COLO668 (cell line): ENCODE measurements at regions not wholly inside any gene's neighbourhood (a gene's known extent, or its start where the extent isn't known, plus 50 kb on each side); places are given as distances from the start of the nearest gene placed in this dataset.

ENCODE experiments used
- DNase-seq: peaks from one replicate; lab custom pipeline; 2025; ENCODE audit not compliant: unreplicated experiment; lab: John Stamatoyannopoulos, UW

DNA sequence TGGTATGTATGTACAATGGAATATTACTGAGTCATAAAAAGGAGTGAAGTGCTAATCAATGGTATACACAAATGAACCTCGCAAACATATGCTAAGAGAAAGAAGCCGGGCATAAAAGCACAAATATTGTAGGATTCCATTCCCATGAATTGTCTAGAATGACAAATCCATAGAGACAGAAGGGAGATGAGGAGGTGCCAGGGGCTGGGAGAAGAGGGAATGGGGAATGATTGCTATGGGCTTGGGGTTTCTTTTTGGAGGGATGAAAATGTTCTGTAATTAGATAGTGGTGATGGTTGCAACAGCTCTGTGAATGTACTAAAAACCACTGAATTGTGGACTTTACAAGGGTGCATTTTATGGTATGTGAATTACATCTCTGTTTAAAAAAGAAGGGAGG is 73.5 kb downstream of the GLI2 start:
- DNase-seq: no peak

DNA sequence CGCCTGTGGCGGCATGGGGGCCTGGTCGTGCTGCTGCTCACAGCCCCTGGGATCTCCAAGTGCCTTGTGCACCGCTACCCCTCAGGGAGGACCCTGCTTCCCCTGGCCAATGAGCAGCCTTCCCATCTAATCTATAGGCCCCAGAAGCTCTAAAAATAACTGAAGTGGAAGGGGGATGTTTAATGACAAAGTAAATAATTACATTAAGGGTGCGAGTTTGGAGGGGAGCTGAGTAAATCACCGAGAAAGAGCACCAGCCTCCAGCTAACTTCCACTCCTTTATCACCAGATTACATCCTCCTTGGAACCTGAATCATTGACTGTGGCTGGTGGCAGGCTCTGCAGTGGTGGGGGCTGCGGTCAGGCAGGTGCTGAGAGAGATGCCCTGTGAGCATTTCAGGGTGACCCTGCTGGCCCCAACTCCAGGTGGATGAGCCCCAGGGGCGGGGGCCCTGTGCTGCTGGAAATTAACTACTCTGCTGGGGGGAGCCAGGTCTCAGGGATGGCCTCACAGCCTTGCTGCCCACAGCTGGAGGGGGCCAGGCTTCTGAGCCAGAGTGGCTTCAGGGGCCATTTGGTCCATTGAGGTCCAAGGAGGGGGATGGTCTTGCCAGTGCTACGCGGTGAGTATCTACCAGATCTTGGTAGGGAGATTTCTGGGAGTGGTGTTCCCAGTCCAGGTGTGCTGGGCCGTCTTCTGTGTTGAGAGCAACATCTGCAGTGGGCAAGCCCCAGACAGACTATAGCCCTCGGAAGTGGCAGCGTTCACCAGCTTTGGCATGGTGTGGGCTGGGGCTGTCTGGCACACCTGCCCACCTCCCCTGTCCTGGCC is 74.2 kb downstream of the GLI2 start:
- no peak for DNase-seq

DNA sequence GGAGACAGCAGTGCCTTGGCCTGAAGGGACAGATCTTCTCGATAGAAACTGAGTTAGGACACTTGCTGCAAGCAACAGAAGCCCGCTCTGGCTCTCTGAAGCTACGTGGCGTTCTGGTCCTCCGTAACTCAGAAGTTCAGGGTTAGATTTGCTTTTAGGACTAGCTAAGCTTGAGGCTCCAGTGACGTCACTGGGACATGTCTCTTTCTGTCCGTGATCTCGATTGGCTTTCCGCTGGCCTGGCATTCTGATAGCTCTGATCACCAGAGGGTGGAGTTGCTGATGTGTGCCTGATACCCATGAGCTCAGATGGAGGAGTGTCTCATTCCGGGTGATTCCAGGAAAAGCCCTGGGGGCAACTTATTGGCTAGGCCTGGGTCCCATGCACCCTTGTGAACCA is 75.0 kb downstream of the GLI2 start:
- no peak for DNase-seq

GRCh38 chr2:120812866-120813265 is 77.2 kb downstream of the GLI2 start:
- DNase-seq: no peak

- no peak for DNase-seq
Measured at GRCh38 chr2:120814352-120814751, 78.7 kb downstream of the GLI2 start.

- DNase-seq: no peak
Measured at GRCh38 chr2:120815292-120815691, 79.6 kb downstream of the GLI2 start.

DNA sequence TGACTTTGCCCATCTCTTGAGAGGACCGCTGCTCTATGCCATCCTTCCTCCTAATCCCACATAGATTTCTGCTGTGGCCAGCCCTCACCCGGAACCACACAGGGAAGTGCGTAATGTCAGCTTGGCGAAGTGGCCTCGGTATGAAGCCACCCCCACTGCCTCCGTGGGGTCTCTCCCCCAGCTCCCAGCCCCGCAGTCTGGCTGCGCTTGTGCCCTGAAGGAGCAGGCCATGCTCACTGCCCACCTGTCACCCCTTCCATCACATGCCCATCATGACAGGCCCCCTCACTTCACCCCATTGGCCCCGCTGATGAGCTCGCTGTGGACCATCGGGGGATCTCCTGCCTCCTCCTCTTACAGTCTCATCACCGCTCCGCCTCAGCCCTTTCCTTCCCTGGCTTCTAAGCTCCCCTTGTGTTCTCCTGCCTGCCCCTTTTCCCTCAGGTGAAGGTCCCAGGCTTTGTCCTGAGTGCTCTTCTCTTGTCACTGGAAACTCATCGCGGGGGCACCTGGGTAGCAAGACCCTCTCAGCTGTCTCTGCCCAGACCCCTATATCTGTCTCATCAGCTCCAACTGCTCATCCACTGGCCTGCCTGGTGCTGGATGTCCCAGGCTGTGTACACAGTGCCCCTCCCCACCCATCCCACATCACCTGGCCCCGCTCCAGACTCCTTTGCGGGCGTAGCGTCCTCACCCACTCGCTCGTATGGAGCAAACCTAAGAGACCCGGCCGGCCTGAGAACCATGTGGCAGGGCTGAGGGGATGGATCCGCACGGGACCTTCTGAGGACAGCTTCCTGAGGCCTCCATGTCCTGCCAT is 81.7 kb downstream of the GLI2 start:
- DNase-seq: no peak

DNA sequence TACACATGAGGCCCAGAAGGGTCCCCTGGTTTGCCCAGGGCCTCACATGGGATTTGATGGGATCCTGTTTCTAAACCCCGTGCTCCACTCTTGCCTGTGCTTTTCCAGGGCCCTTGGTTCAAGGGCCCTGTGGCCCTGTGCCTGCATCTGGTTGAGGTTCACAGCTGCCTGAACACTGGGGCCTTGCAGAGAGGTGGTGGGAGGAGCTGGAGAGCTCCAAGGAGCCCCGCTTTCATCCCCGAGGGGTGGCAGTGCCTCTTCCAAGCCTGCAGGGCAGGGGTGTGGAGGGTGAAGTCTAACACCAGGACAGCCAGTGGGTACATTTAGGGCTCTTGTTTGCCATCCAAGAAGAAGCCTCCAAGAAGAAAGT is 82.3 kb downstream of the GLI2 start:
- no peak for DNase-seq

- no peak for DNase-seq
Measured at GRCh38 chr2:120818441-120818920, 82.8 kb downstream of the GLI2 start.

GRCh38 chr2:120819720-120820210 is 84.1 kb downstream of the GLI2 start:
- no peak for DNase-seq

DNA sequence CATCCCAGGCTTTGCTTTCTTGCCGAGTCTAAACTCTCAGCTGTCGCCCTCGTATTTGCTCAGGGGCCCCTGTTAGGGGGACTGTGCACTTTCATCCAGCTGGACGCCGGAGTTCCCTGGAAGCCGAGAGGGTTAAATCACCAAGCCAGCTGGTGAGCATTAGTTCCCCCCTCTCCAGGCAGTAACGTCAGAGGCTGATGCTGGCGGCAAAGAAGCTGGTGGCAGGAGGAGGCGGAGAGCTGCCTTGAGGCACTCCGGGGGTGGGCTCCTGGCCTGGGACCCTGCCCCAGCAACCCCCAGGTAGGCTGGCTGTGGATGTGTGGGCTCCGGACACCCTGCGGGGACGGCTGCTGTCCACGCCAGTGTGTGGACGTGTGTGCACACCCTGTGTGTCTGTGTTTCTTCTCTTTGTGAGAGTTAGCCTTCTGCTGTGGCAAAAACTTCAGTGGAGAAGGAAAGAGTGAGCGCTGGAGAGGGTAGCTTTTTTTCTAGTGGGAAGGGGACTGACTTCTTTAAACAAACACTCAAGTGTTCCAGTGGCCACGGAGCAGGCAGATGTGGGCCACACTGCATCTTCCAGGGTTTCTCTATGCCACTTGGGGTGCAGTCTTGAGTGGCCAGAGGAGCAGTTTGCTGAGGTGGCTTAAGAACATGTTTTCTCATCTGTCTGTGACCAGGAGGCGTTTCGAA is 84.7 kb downstream of the GLI2 start:
- DNase-seq: no peak

GRCh38 chr2:120820953-120821279 is 85.2 kb downstream of the GLI2 start:
- DNase-seq: no peak

DNA sequence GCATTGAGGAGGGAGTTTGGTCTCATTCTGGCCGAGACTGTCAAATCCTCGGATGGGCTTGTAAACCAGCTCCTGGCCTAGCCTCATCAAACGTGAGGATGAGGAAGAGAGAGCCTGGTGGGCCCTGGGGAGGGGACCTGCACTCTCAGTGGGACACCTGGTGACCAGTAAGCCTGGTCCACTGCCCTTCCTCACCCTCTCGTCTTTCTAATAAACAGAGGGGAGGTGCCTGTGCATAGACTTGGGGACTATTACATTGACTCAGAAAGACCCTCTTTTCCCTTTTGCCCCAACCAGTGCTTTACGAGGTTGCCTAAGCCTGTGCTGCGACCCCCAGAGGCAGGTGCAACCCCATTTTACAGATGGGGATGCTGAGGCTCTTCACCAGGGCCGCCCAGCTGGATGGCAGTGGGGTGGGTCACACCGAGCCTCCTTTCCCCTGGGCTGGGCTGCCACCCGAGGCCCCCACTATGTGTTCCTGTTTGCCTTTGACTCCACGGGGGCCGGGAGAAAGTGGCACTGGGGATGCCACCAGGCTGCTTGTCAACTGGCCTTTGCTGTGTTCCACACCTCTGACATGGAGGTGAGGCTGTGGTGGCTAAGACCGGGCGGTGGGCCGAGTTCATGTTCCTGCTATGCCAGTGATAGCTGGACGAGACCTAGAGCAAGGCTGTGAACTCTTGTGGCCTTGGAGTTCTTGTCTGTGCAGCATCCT is 85.9 kb downstream of the GLI2 start:
- no peak for DNase-seq

DNA sequence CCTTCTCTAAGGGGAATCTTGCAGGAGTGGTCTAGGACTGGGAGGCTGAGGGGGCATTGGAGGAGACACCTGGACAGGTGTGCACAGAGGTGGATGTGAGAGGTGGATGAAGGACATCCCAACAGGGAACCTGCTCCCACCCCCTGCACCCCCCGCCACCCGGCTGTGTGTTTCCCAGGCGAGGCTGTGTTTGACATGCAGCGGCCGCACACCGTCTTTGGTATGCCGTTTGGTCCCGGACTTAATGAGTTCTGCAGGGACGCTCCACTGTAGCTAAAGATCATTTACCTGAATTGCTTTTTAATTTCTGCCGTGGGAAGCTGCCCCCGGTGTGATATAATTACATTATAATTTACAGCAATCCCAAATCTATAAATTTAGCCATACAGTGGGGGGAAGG is 87.3 kb downstream of the GLI2 start:
- DNase-seq: no peak

DNA sequence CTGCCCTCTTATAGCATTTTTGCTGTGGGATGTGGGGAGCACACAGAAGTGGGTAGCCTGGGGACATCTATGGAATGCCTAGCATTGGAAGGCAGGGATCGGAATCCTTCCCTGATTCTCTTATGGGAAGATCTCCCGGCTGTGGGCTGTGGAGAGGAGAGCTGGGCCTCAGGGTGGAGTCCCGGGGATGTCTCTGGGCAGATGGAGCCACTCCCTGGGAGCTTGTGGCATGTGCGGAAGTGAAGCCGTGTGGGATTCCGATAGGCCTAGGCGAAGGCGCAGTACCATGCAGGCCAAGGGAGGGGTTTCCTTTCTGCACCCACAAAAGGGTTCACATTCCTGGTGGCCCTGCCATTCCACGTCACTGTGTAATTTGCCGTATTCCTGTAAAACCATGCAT is 87.9 kb downstream of the GLI2 start:
- DNase-seq: no peak

DNA sequence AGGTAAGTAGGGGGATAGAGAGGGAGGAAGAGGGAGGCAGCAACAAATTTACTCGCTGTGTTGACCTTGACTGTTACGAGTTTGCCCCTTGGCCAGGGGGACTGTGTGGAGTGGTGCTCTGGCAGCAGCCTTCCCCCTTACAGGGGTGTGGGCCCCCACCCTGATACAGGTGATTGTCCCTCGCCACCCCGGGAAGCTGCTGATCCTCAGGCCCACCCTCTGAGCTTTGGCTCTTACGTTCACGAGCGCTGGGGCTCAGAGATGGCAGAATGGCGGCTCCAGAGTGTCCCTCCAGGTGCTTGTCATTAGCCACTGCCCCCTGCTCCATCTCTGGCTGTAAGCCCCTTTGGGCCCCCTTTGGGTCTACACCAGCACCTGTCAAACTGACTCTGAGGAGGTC is 88.6 kb downstream of the GLI2 start:
- no peak for DNase-seq

DNA sequence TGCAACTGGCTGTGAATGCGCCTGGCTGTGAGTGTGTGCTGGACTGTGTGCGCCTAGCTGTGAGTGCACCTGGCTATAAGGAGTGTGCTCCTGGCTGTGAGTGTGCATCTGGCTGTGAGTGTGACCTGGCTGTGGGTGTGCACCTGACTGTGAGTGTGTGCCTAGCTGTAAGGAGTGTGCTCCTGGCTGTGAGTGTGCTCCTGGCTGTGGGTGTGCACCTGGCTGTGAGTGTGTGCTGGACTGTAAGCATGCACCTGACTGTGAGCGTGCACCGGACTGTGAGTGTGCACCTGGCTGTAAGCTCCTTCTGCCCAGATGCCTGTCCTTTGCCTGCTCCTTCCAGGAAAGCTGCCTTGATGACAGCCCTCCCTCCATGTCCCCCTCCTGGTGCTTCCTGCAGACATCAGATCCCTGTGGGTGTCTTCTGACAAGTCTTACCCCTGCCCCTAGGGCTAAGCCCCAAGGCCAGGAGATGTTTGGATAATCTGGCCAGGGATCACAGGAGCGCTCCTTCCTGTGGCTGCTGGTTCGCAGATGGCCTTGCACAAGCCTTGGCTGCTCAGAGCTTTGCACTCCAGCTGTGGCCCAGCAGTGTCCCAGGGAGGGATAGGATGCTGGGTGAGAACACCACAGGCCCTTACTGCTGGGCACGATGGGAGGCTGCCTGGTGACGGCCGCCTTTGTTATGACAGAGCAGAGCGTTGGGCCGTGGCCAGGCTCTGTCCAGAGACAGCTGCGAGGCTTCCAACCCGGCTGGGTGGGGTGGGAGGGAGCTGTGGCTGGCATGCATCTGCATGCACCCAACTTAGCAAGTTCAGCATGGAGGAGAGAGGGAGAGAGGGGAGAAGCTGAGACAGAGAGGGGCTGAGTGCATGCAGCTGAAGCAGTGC is 89.9 kb downstream of the GLI2 start:
- DNase-seq: no peak

DNA sequence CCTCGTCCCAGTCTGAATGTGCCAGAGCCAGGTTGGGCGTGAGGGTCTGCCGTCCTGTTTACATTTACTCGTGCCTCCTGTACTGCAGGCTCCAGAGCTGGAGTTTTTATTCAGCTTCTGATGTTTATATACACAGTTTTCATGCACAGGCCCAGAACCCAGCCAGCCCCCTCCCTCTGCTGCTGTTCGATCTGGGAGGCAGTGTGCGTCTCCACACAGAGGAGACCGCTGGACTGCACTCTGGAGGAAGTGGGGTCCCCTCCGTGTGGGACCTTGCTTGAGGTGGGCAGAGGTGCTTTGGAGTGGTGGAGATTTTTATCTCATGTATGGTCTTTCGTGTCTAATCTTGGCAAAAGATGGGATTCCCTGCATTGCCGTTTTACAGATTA is 90.6 kb downstream of the GLI2 start:
- no peak for DNase-seq

- DNase-seq: no peak
Measured at GRCh38 chr2:120826716-120827410, 91.2 kb downstream of the GLI2 start.
